ENCODE measurements at regions not wholly inside any gene's neighbourhood (a gene's known extent, or its start where the extent isn't known, plus 50 kb on each side); places are given as distances from the start of the nearest gene placed in this dataset.

DNA sequence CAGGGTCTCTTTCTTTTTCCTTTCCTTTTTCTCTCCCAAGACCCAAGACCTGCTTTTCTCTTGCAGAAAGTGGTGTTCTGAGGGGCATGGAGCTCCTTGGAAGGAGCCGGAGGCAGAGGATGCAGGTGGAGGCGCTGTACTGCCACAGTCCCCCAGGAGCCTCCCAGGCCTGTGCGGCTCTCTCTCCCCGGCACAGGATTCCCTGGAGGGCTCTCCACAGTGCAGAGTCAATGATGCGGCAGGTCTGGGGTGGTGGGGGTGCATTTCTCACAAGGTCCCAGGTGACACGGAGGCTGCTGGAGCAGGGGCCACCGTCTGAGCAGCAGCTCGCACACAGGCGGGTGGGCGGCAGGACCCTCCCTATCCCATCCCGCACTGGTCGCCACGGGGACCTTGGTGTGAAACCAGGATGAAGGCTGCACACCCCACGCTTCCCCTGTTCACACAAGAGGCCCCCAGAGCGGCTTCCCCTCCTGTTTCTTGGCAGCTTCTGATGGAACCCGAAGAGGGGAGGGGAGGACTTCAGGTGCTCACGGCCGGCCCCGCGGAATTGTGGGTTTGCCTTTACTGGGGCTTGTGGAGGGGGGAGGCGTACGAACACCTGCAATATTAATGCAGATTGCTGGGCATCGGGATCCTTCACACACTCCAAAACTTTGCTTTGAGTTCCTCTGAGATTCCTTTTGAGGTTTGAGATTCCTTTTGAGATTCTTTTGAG, 186.9 kb downstream of the ENGASE start:
- H3K4me3 ChIP-seq (ENCODE audit: low read depth, low read length), result no peak overlapping the region

- no peak overlapping the region for H3K4me3 ChIP-seq (ENCODE audit: low read depth, low read length)
Measured at GRCh38 chr17:79258843-79259242, 184.2 kb downstream of the ENGASE start.

DNA sequence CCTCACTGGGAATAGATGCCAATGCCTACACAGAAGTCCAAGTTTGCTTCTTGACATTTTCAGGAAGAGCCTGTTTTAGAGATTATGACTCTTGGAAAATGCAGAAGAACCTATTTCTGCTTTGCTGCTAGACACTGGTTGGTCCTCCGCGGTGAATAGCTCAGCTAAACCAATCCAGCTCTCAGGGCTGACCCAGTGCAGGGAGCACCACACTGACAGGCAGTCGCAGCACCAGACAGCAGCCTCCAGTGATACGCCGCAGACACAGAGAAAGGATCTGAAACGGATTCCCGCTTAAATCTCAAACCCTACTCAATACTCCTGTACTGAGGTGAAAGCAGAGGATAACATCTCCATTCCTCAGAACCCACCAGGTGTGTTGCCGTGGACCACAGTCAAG, 183.4 kb downstream of the ENGASE start:
- H3K4me3 ChIP-seq (ENCODE audit: low read depth, low read length), result no peak overlapping the region

DNA sequence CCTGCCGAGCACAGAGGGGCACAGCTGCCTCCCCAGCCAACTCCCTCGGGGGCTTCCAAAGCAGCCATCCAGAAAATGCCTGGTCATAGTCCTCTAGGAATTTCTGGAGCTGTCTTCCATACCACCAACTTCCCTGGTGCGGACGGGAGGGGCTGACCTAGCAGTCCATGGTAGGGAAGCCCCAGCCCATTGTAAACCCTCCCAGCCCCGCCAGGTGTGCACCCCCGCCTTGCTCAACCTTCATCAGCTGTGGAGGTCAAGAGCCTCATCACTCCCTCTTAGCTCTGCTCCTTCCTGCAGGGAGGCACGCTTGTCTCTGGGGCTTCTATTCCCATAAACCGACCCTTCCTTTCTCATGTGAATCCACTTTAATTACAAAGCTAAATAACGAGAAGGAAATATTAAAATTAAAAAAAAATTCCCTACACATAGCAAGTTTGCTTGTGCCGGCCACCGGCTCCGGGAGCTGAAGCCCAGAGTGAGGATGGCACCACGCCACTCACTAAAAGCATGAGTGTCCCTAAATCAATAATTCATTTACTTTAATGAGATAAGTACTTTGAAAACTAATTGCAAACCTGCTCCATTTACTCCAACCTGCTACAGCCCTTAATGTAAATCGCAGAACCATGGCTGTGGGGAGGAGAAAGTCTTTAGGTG, 181.4 kb downstream of the ENGASE start:
- H3K4me3 ChIP-seq (ENCODE audit: low read depth, low read length), result no peak overlapping the region

GRCh38 chr17:79255456-79255855, 180.8 kb downstream of the ENGASE start:
- H3K4me3 ChIP-seq (ENCODE audit: low read depth, low read length), result no peak overlapping the region

GRCh38 chr17:79255046-79255445, 180.4 kb downstream of the ENGASE start:
- no peak overlapping the region for H3K4me3 ChIP-seq (ENCODE audit: low read depth, low read length)

DNA sequence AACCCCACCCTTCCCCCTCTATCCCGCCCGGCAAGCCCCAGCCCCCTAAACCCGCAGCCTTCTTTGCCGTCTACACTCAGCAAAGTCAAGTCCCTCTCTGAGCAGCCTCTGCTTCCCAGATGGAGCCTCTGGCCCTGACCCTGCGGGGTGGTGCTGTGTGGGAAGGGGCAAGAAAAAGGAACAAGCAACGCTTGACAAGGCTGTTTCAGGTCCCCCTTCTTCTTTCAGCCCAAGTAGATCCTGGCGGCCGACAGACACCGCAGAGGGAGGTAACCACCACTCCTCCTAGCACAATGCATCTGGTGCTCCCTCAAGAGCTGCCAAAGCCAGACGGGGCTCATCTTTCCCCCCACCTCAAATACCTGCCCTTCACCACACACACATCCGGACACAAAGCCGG, 178.3 kb downstream of the ENGASE start:
- no peak overlapping the region for H3K4me3 ChIP-seq (ENCODE audit: low read depth, low read length)

DNA sequence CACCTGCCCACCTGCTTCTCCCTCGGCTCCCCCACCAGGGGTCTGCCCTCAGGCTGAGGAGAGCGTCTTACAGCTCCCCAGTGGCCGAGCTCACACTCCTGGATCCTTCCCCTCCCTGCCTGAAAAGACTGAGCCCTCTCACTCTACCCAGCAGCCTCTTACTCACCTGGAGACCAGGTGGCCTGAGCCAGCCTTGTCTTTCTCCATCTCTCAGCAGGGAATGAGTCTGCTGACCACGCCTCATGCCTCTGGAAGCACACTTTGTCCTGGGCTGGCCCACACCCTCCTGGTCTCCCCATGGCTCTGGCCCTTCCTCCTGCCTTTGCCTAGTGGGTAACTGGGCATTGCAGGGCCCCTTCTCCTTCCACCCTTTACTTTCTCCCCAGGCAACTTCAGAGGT, 177.2 kb downstream of the ENGASE start:
- no peak overlapping the region for H3K4me3 ChIP-seq (ENCODE audit: low read depth, low read length)

DNA sequence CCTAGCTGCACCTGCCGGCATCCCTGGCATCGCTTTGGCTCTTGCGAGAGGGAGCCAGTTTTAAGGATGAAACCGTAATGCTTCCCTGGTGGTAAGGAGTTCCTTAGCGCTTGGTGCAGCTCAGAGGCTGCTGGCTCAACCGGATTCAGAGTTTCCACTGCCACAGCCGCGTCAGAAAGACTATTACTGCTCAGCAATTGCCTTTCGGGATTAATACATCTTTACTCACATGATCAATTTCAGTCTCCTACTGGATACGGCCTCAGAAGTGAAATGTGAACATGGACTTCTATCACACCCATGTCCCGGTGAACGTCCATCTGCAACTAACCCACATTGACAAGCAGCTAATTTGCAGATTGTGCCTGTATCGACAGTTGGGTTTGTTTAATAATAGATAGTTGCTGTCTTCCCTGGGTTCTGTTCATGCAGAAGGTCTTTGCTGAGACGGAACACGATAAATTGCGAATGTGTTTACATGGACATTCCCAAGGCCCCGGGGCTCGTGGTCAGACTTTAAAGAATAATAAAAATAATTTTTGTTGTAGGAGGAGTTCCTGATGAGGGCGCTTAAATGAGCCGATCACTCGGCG, 175.4 kb downstream of the ENGASE start:
- H3K4me3 ChIP-seq (ENCODE audit: low read depth, low read length), result no peak overlapping the region

- H3K4me3 ChIP-seq (ENCODE audit: low read depth, low read length), result no peak overlapping the region
Measured at GRCh38 chr17:79248843-79249493, 174.3 kb downstream of the ENGASE start.

GRCh38 chr17:79246225-79247190, 171.9 kb downstream of the ENGASE start:
- H3K4me3 ChIP-seq (ENCODE audit: low read depth, low read length), result no peak overlapping the region

DNA sequence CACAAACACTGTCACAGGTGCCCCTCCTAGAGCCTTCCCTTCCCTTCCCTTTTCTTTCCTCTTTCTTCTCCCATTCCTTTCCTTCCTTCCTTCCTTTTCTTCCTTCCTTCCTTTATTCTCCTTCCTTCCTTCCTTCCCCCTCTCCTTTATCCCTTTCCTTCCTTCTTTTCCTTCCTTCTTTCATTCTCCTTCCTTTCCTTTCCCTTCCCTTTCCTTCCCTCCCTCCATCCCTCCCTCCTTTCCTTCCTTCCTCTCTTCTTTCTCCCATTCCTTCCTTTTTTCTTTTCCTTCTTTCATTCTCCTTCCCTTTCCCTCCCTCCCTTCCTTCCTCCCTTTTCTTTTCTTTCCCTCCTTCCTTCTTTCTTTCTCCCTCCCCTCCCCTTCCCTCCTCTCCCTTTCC, 170.0 kb downstream of the ENGASE start:
- H3K4me3 ChIP-seq (ENCODE audit: low read depth, low read length), result no peak overlapping the region

GRCh38 chr17:79243996-79244395, 169.4 kb downstream of the ENGASE start:
- H3K4me3 ChIP-seq (ENCODE audit: low read depth, low read length), result no peak overlapping the region

DNA sequence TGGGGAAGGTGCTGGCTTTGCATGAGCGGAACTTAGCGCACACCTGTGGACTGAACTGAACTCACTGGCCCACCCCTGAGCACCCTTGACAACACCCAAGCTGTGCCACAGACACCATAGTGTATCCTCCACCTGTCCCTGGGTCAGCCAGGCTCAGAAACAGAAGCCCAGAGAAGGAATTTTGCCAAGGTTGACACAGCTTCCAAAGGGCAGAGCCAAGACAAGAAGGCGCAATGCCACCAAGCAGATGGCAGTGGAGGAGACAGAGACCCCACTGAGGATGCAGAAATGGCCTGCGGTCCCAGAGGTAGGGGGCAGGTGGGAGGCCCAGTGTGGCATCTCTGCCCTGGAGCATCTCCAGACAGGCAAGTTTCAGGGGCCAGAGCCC, 169.0 kb downstream of the ENGASE start:
- no peak overlapping the region for H3K4me3 ChIP-seq (ENCODE audit: low read depth, low read length)

DNA sequence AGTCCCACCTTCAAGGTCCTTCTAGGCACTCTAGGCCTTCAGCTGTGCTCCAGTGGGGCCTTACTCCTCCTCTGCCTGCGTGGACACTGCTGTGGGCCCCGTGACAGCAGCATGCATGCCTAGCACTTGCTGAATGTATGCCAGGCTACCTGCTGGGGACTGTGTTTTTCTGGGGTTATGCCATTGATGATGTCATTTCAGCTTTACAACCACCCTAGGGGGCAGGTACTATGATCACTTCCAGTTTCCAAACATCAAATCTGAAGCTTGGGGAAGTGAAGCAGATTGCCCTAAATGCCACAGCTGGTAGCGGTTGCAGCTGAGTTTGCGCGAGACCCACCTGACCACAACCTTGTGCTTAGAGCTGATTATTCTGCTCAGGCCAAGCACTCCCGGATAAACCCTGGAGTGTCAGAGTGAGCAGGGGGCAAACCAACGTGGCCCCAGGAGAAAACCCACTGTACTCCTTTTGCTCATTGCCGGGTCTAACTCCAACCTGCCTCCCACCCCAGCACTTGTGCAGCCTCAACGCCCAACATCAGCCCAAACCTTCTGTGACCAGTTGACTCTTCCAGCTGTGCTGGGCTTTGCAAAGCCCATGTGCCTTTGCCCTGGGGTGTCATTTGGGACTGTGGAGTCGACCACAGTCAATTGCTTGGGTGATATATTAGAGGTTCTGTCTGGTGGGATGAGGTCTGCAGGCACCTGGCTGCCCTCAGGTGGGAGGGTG, 168.4 kb downstream of the ENGASE start:
- H3K4me3 ChIP-seq (ENCODE audit: low read depth, low read length), result no peak overlapping the region

GRCh38 chr17:79242393-79242792, 167.8 kb downstream of the ENGASE start:
- no peak overlapping the region for H3K4me3 ChIP-seq (ENCODE audit: low read depth, low read length)

DNA sequence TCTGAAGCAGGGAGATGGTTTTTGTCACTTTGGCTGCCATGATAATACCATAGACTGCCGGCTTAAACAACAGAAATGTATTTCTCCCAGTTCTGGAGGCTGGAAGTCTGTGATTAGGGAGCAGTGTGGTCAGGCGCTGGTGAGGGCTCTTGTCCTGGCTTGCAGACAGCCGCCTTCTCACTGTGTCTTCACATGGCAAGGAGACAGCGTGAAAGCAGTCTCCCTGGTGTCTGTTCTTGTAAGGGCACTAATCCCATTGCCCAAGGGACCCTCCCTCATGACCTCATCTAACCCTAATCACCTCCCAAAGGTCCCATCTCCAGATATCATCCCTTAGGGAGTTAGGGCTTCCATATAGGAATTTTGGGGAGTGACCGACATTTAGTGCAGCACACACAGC, 167.0 kb downstream of the ENGASE start:
- H3K4me3 ChIP-seq (ENCODE audit: low read depth, low read length), result no peak overlapping the region

GRCh38 chr17:79239205-79239604, 164.6 kb downstream of the ENGASE start:
- H3K4me3 ChIP-seq (ENCODE audit: low read depth, low read length), result no peak overlapping the region

DNA sequence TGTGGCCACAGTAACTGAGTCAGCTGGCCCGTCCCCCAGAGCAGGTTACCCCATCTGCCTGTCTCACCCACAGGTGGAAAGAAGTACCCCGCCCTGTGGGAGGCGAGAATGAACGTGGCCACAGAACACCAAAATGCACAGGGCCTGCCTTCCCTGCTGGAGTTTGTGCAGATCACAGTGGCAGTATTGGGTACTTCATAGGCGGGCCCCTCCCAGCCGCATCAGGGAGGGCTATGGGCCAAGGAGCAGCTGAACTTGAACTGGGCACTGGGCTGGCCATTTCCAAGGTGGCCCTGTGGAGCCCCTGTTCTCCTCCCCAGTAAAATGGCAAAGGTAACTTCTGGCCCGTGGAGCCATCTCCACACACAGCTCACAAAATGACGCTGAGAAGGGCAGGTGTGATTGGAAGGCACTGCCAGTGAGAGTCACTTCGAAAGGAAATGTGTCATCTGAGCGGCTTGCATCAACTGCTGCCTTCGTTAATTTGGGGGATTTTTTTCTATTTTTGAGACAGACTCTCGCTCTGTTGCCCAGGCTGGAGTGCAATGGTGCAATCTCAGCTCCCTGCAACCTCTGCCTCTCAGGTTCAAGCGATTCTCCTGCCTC, 162.9 kb downstream of the ENGASE start:
- H3K4me3 ChIP-seq (ENCODE audit: low read depth, low read length), result no peak overlapping the region

- no peak overlapping the region for H3K4me3 ChIP-seq (ENCODE audit: low read depth, low read length)
Measured at GRCh38 chr17:79235808-79236207, 161.2 kb downstream of the ENGASE start.
